Medulla oblongata (tissue), 1 donor: ENCODE measurements at regions not wholly inside any gene's neighbourhood (a gene's known extent, or its start where the extent isn't known, plus 50 kb on each side); places are given as distances from the start of the nearest gene placed in this dataset.
"Not testable (repeated sequence)": the region's sequence is repeated elsewhere in the genome, so short reads cannot be mapped to it uniquely, and the experiment has no call there.

Experiments used
- DNase-seq: peaks from one replicate; pipeline ENCODE4 v3.0.0-alpha.2; 2015; ENCODE audit errors: extremely low spot score

DNA sequence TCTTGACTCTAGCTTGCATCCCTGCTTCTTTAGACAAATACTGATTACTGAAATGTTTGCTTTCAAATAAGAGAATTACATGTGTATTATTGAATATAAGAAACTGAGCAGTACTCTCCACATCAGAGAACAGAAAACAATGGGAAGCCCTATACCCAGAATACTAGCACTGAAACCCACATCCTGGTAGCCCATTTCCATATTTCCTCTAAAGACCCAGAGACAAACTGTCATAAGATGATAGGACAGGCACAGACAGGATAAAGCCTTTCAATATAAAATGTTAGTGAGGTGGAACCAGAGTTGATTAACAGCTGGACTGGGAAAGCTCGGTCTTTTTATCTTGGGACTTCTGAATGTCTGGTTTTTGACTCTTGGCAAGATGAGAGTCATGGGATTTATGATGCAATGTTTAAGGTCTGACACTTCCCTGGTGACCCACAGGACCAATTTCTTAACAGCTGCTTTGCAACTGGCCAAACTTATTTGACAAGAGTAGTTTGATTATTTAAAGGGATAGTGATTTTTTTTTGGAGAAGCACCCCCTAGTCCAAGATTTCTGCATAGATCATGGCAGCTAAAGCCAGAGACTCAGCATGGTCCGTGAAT is 166.9 kb upstream of the ATXN7L3B start:
- no peak for DNase-seq

DNA sequence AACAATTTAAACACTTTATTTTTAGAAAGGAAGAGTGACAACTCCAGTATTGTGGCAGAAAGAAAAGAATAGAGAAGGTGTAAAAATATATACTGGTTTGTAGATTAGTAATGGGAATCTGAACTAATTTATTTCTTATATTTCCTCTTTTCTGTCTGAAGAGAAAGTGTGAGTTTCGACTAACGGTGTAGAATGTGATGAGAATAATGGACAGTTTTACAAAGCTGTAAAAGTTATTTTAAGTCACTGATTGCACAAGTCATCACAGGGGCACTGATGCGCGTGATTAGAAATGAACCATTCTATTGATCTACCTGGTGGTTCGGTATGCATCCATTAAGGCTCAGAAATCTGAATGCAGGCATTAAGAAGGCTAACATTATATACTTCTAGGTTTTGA is 158.5 kb upstream of the ATXN7L3B start:
- DNase-seq: no peak

DNA sequence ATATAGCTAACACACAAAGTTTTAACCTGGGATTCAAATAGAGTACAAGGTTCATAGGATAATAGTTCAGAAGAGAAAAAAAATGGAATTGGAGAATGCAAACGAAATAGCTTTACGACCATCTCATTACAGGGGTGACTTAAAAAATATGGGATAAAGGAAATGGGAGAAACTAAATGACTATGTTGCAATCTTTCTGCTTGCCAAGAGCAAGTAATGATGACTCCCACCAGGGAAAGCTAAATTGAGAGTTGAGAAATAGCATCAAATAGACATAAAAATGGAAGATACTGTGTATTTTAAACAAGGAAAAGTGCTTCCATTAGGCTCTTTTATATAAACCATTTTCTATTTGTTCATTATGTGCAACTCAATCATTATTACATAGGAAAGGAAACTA is 155.7 kb upstream of the ATXN7L3B start:
- no peak for DNase-seq

DNA sequence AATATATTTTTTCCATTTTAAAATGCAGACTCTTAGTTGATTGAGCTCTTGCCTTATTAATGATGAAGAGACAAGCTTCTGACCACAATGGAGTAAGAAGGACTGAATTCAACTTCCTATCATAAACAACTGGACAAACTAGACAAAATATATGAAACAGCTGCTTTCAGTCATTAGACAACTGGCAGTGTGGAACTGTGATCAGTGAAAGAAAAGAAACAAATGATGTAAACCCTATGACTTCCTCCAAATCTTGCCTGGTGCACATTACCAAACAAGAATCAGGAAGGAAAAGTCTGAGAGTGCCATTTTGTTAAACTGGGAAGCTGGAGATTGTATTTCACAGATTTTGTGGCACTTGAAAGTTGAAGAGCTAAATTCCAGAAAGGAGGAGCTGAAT is 154.7 kb upstream of the ATXN7L3B start:
- no peak for DNase-seq

DNA sequence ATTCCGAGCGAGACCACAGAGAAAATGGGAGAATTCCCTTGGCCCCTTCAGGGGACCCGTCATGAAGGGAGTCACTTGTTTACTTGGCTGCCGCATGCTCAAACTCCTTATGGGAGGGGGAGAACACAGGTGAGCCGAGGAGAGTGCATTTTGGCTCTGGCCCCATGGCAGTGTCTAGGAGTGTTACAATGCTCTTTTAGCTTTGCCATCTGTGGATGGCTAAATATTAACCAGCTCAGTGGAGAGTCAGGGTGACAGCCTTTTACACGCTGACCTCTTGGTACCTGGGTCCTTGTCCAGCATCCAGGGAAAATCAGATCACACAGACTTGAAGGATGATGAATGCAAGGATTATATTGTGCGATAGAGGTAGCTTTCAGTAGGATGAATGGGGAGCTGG is 146.4 kb upstream of the ATXN7L3B start:
- DNase-seq: no peak

DNA sequence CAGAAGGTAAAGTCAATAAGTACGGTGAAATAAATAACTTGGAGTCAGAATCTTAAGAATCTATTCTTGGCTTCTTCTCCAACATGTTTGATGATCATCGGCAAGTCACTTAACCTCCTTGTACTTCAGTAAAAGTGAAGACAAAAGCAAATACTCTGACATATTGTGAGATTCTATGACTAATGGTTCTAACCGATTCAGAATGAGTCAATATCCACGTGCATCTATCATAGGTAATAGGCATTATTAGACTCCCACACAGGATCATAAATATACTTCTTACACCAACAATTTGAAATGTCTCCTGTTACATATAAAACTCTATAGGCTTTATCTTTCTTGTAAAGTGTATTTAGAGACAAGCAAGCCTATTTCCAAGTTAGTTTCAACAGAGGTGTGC is 144.4 kb upstream of the ATXN7L3B start:
- no peak for DNase-seq

DNA sequence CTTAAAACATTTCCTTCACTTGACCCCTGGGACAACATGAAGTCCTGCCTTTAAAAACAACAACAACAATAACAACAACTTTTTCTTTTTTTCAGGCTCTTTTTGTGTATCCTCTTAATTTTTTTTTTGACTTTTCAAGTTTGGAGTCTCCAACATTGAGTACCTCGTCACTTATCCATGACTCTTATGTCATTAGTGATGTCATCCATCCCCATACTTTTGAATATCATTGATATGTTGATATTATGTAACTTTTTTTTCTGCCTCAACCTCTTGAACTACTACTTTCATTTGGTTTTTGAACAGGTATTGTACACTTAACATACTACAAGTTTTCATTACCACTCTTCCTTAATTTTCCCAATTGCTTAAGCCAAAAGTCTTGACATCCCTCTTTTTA is 143.0 kb upstream of the ATXN7L3B start:
- no peak for DNase-seq

DNA sequence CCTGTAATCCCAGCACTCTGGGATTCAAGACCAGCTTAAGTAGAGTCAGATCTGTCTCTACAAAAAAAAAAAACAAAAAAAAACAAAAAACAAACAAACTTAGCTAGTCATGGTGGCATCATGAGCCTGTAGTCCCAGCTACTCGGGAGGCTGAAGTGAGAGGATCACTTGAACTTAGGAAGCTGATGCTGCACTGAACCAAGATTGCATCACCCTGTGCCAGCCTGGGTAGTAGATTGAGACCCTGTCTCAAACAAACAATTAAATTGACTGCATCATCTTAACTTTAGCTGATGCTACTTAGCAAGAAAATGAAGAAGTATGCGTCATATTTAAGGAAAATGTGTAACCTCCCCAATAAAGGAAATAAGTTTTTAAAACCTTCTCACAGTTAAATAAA is 136.6 kb upstream of the ATXN7L3B start:
- no peak for DNase-seq

DNA sequence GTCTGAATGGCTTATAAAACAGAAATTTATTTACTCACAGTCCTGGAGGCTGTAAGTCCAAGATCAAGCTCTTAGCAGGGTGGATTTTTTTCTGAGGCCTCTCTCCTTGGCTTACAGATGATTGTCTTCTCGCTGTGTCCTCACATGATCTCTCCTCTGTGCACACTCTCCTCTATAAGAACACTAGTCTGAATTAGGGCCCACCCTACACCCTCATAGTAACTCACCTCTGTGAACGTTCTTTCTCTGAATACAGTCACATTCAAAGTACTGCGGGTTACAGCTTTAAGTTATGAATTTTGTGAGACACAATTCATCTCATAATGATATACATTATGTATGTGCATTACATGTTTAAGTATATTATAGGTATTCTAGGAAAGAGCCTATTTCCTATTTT is 135.7 kb upstream of the ATXN7L3B start:
- DNase-seq: peak; percentile 23

DNA sequence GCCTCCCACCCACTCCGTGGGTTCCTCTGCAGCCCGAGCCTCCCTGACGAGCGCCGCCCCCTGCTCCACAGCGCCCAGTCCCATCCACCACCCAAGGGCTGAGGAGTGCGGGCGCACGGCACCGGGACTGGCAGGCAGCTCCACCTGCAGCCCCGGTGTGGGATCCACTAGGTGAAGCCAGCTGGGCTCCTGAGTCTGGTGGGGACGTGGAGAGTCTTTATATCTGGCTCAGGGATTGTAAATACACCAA is 134.5 kb upstream of the ATXN7L3B start:
- not testable (repeated sequence) for DNase-seq

DNA sequence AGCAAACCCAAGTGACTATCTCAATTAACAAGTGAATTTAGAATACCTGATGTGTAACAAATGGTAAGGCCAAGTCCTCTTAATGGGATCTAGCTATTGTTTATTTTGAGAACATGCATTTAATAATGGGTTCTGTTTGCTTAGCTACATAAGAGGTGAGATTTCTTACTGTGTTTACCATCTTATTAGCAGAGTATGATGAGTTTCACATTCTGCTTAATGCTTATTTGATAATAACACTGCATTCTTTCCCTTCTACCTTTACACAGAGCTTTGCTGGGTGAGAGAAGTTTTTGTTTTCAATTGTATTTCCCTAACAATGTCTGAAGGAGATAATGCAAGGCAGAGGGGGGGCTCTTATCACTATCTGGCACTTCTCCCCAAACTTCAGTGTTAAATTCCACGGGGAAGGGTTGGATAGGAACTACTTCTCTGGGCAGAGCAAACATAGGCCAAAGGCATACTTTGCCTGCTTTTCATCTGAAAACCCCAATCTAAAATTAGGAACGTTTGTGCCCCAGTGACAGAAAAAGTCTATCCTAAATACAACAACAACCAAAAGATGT is 129.0 kb upstream of the ATXN7L3B start:
- DNase-seq: no peak

DNA sequence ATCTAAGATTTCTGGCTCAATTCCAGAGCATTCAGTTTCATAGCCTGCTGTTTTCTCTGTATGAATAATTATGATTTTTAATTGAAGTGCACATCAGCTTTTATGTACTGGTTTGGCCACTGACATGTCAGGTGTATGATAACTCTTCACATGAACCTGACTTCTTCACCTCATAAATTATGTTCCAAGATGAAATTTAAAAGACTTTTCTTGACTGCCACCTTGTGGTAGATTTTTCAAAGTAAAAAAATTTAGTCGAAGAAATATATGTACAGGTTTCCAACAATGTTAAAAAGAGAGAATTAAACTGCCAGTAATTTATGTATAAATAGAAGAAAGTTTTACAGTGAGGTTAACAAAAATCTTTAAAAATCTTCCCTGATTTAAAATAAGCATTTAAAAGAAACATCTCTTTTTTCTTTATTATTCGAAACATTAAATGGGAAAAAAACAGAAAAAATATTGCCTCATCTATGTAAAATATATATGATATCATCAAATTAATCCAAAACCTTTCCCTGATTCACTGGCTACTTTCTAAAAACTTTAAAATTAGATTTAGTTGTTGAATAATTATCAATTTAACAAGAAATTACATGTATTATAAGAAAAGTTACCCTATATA is 124.9 kb upstream of the ATXN7L3B start:
- DNase-seq: peak; percentile 57

DNA sequence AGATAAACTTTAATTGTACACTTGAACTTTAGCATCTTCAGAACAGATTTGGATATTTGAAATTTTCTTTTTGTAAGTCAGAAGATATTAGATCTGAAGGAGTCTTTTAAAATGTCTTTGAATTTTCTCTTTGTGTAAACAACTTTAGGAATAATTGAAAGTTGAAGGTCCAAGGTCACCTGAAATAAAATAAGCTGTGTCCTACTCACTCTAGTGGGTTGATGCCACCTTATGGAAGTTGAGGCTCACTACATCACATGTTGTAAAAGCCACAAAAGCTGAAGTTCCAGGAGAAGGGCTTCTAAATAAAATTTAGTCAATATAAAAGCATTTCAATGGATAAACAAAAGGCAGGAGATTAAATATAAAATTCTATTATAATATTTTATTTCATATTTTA is 122.0 kb upstream of the ATXN7L3B start:
- peak; percentile 52 for DNase-seq

DNA sequence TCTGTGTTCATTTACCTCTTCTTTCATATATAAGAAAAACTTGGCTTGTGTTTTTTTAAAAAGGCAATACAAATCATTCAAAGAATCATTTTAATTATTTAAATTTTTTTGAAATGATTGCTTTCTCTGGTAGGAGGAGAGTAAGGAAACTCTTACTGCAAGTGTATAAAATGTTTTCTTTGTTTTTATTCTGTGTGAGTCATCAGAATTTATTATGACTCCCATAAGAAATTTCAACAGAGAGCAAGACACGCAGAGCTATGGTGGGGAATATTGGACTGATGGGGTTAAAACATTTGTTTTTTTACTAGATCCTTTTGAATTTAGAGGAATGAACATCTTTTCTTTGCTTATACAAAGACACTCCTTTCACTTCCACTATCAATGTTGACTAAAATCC is 119.1 kb upstream of the ATXN7L3B start:
- DNase-seq: no peak

DNA sequence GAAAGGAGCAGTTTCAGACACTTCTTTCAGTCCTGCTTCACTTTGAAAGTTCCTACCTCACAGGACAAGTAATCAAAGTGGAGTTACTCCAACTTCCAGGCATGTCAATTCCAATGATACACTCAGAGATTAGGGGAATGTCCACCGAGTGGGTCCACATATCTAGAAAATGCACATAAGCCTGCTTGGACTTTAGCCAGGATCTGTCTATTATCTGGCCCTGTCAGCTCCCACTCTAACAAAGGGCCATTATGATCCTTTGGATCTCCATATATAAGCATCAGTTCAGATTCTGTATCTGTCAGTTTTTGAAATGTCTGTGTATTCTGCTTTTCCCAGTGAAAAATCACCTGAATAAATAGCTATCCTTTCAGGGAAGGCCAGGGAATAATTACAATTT is 112.9 kb upstream of the ATXN7L3B start:
- peak; percentile 48 for DNase-seq

DNA sequence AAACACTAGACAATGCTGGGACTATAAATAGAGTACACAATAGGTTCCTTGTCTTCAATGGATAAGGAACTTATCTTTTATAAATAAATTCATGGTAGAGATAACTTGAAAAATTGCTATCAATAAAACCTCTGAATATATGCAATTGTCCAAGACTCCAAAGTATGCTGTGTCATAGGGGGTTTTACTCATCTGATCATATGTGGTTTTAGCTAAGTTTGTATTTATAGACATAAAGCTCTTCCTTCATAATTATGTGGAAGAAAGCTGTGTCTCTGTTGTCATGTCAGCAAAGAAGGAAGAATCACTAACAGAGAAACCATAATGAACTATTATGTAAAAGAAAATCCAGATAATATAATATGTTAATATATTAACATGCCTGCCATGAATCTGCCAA is 111.5 kb upstream of the ATXN7L3B start:
- DNase-seq: no peak

DNA sequence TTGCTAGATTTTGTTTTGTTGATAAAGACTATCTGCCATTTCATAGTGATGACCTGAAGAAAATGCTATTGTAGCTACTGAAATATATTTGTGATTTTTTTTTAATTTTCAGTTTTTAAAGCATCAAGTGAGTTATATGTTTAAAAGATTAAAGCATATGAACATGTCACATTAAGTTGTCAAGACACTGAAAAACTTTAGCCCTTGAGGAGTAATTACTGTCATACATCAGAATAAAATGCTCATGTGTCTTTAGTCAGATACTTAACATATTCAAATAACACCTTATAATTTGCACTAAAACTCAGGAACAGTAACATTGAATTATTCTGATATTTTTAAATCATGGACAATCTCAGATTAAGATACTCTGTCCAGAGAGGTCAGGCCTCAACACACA is 108.1 kb upstream of the ATXN7L3B start:
- DNase-seq: no peak

DNA sequence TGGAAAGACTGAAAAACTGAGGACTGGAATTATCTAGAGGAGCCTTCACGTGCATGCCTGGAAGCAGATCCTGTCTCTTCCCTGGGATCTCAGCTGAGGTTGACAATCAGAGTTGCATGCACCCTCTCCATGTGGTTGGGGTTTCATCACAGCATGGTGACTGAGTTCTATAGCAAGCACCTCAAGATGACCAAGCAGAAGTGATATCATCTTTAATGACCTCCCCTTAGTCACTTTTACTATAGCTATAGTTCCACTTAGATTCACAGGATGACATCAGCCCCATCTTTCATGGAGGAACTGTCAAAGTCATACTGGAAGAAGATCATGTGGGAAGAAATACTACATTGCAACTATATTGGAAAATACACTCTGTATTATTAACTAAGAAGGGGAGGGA is 105.8 kb upstream of the ATXN7L3B start:
- DNase-seq: no peak

DNA sequence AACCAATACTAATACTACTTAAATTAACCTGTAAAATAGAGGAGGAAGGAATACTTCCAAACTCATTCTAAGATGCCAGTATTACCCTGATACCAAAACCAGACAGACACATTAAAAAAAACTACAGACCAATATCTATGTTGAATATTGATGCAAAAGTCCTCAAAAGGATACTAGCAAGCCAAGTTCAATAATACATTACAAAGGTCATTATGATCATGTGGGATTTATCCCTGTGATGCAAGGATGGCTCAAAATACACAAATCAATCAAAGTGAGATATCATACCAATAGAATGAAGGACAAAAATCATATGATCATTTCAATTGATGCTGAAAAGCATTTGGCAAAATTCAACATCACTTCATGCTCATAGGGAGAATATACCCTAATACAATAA is 97.2 kb upstream of the ATXN7L3B start:
- no peak for DNase-seq

DNA sequence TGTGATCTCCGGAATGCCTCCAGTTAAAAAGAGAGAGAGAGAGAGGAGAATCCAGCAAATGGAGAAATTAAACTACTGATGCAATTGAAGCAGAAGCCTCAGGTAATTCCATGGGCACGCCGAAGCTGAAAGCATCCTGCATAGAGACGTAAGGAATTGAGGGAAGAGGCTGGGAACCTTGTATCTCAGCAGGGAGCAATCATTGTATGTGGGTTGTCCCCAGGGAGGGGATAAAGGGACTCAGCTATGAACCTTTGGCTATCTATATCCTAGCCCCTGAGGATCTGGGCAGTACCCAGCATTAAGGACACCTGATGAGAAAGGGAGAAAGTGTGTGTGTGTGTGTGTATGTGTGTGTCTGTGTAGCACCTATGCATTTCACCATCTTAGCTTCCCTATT is 95.8 kb upstream of the ATXN7L3B start:
- DNase-seq: no peak

DNA sequence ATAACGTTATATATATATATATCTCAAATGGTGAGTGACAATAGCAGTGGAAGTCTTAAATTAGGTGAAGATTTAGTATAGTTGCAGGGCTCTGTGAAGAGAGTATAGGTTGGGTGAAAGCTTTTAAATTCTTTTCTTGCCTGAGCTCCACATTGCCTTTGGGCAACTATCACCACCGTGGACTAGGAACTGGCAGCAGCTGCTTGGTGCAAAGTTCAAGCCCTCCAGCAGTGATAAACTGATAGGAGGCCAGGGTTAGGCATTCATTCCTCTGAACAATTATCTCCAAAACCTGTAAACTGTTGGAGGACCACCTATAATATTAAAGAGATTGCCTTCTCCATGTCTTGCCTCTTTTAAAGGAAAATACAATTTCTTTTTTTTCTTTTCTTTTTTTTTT is 91.2 kb upstream of the ATXN7L3B start:
- no peak for DNase-seq

DNA sequence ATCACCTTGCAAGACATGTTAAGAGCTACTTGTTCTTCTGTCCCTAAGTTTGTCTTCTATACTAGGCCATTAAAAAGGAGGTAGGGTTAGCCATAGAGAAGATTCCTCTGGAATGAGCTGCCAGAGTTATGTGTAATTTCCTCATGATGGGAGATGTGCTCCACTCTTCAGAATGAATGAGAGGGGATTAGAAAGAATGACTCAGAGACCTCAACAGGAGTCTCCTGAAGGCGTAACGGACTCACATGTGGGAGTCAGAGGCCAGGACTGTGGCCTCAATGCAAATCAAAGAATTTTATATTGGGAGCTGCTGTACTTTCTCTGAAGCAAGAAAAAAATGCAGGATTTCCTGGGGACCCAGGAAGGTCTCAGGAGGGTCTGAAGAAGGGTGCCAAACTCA is 87.8 kb upstream of the ATXN7L3B start:
- no peak for DNase-seq

DNA sequence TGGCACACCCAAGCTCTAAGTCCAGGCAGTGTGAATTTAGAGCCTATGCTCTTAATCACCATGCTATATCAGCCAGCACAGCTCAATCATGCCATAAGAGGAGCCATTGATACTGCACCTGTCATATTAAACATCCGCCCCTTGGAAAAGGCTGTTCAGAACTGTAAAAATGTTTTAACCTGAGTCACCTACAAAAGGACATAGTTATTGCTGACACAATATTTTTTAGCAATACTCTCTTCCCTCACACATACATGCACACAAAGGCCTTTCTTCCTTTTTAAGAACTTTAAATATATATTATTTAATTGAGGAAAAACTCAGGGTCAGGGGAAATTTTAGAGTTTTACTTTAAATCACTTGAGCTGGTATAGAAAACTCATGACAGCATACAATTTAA is 83.5 kb upstream of the ATXN7L3B start:
- no peak for DNase-seq

DNA sequence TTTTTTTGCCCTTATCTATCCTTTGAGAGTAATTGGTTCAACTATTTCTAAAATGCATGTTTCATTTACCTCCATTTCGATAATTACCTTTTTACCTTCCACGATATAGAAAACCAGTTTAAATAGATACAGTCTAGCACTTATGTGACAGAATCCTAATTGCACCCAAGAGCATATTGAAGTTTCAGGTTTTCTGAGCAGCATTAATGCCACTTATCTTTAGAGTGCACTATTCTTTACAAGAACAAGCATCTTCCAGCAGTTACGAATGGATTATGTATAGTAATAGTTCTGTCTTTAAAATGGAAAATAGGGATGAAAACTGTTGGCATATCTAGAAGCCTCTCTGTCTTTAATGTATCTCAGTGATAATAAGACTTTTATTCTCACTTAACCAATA is 82.2 kb upstream of the ATXN7L3B start:
- DNase-seq: no peak
